H1 (cell line): ENCODE measurements at regions not wholly inside any gene's neighbourhood (a gene's known extent, or its start where the extent isn't known, plus 50 kb on each side); places are given as distances from the start of the nearest gene placed in this dataset.

Experiments
- EP300 ChIP-seq, 2 experiments: IDR thresholded peaks; 1 replicate in 1 of 2; 2 replicates in 1 of 2; pipeline ENCODE4 v1.6.1; 2011 to 2012; ENCODE audit warnings: low read depth in 2 of 2, low read length in 2 of 2, mild to moderate bottlenecking in 2 of 2, borderline replicate concordance in 1 of 2, inconsistent platforms in 1 of 2, moderate library complexity in 1 of 2
- MAX ChIP-seq: IDR thresholded peaks from 2 replicates; pipeline ENCODE4 v1.6.1; 2012; ENCODE audit warnings: inconsistent platforms
- POLR2A ChIP-seq, 2 experiments: IDR thresholded peaks; 1 replicate in 1 of 2; 2 replicates in 1 of 2; pipeline ENCODE4 v1.6.1; 2011; ENCODE audit warnings: low read depth in 2 of 2, low read length in 2 of 2, mild to moderate bottlenecking in 2 of 2; ENCODE audit errors: control extremely low read depth in 1 of 2
- ZNF274 ChIP-seq: IDR thresholded peaks from 2 replicates; pipeline ENCODE4 v1.7.0; 2012; ENCODE audit warnings: low read length, borderline replicate concordance; ENCODE audit errors: extremely low read depth

- TF ChIP-seq ZNF274 (no peak), MAX (no peak), EP300 (IDR thresholded peaks at IDR 0.05; ENCODE audit: borderline replicate concordance in 1 of 2, low read depth in 2 of 2, low read length in 2 of 2) (no peak), POLR2A (IDR thresholded peaks at IDR 0.05; ENCODE audit: control extremely low read depth in 1 of 2, low read depth in 2 of 2, low read length in 2 of 2) (no peak)
These were observed 298.9 kb upstream of the RORA start for GRCh38 chr15:61527836-61528580.
